Endothelial cell of umbilical vein (primary cell): ENCODE measurements at regions not wholly inside any gene's neighbourhood (a gene's known extent, or its start where the extent isn't known, plus 50 kb on each side); places are given as distances from the start of the nearest gene placed in this dataset.

Experiments used
- BruUV-seq: library from RNA; stranded (reverse); fragments of 400-500 nt; replicated peaks from 2 replicates; lab custom pipeline; 2021; lab: Mats Ljungman, UMichigan
- CTCF ChIA-PET: fragments of 300-600, 350-600 bp; sonication (Branson Sonifier 250); formaldehyde crosslinking; loops from one replicate; lab custom pipeline; 2021; ENCODE audit warnings: antibody characterized with exemption, inconsistent platforms; lab: Charles Lee
- POLR2A ChIA-PET: fragments of 300-600, 350-600 bp; sonication (Branson Sonifier 250); formaldehyde crosslinking; loops from one replicate; lab custom pipeline; 2021; ENCODE audit warnings: antibody characterized with exemption, inconsistent platforms; lab: Charles Lee
- DNase-seq: peaks from one replicate; pipeline ENCODE4 v3.0.0-alpha.2; 2011; ENCODE audit warnings: low read depth, low spot score
- FAIRE-seq: peaks from 2 replicates; lab custom pipeline; 2011; peaks lifted over from hg19 to GRCh38; lab: Jason Lieb, UNC
- H2AFZ ChIP-seq: 2 replicates; pipeline ENCODE4 v1.6.0; 2012; ENCODE audit warnings: low read depth, low read length, control low read depth, inconsistent platforms
- H3K27ac ChIP-seq: 2 replicates; pipeline ENCODE4 v1.5.1; 2011; ENCODE audit warnings: low read depth, mild to moderate bottlenecking, control low read depth, low read length, moderate library complexity; ENCODE audit not compliant: insufficient read depth
- H3K27me3 ChIP-seq, 2 experiments: 2 replicates each; pipeline versions ENCODE4 v1.6.0 to v1.6.1; 2011; ENCODE audit warnings: low read length in 2 of 2, mixed read lengths in 1 of 2; ENCODE audit not compliant: control insufficient read depth in 2 of 2, insufficient read depth in 2 of 2
- H3K36me3 ChIP-seq, 2 experiments: 2 replicates in 1 of 2; 3 replicates in 1 of 2; pipeline ENCODE4 v1.5.1; 2011; ENCODE audit warnings: low read length in 2 of 2, mild to moderate bottlenecking in 1 of 2, moderate library complexity in 1 of 2; ENCODE audit not compliant: control insufficient read depth in 2 of 2, insufficient read depth in 2 of 2; ENCODE audit errors: extremely low read depth in 1 of 2
- H3K4me1 ChIP-seq: 3 replicates; pipeline ENCODE4 v1.5.1; 2011; ENCODE audit warnings: mild to moderate bottlenecking, low read length; ENCODE audit not compliant: control insufficient read depth, insufficient read depth; ENCODE audit errors: extremely low read depth
- H3K4me2 ChIP-seq: 2 replicates; pipeline ENCODE4 v1.6.1; 2011; ENCODE audit warnings: low read length, control low read depth, mixed read lengths; ENCODE audit not compliant: insufficient read depth
- H3K4me3 ChIP-seq, 3 experiments: fragments of 200-600 bp in 1 of 3; sonication (generic), shearing (Covaris generic) in 1 of 3; replicated peaks in 1 of 3; 2 replicates each; pipeline ENCODE4 v1.5.1; 2011 to 2016; ENCODE audit warnings: control low read depth in 3 of 3, low read length in 3 of 3, mild to moderate bottlenecking in 2 of 3, inconsistent platforms in 1 of 3, low read depth in 1 of 3, moderate library complexity in 1 of 3; ENCODE audit not compliant: insufficient read depth in 1 of 3
- H3K79me2 ChIP-seq: 2 replicates; pipeline ENCODE4 v1.6.0; 2012; ENCODE audit warnings: low read length, inconsistent platforms; ENCODE audit not compliant: control insufficient read depth, insufficient read depth
- H3K9ac ChIP-seq: replicated peaks from 2 replicates; pipeline ENCODE3; 2011; ENCODE audit warnings: low read length, control low read depth; ENCODE audit not compliant: insufficient read depth; ENCODE audit errors: extremely low read depth
- H3K9me1 ChIP-seq: replicated peaks from 3 replicates; pipeline ENCODE4 v1.6.0; 2011; ENCODE audit warnings: mild to moderate bottlenecking, low read length; ENCODE audit not compliant: control insufficient read depth, insufficient read depth; ENCODE audit errors: extremely low read depth
- H3K9me3 ChIP-seq: replicated peaks from 2 replicates; pipeline ENCODE4 v1.5.1; 2012; ENCODE audit warnings: low read length, inconsistent platforms; ENCODE audit not compliant: control insufficient read depth, insufficient read depth
- H4K20me1 ChIP-seq: replicated peaks from 2 replicates; pipeline ENCODE3; 2011; ENCODE audit warnings: mild to moderate bottlenecking, low read length; ENCODE audit not compliant: control insufficient read depth, insufficient read depth; ENCODE audit errors: extremely low read depth
- CTCF ChIP-seq, 2 donors: IDR thresholded peaks; 1 replicate in 1 of 2; 2 replicates in 1 of 2; pipeline ENCODE4 v1.5.1; 2011; ENCODE audit warnings: low read length in 2 of 2, mild to moderate bottlenecking in 2 of 2, moderate library complexity in 2 of 2, control low read depth in 1 of 2, inconsistent platforms in 1 of 2, low read depth in 1 of 2; ENCODE audit not compliant: insufficient read depth in 1 of 2; ENCODE audit errors: extremely low read depth in 1 of 2
- EZH2 ChIP-seq: IDR thresholded peaks from 2 replicates; pipeline ENCODE4 v1.6.1; 2012; ENCODE audit warnings: borderline replicate concordance, low read depth, mild to moderate bottlenecking, moderate library complexity, low read length, inconsistent platforms; ENCODE audit not compliant: severe bottlenecking
- FOS ChIP-seq: IDR thresholded peaks from 2 replicates; pipeline ENCODE4 v1.6.1; 2011; ENCODE audit warnings: mild to moderate bottlenecking, low read length, moderate library complexity, borderline replicate concordance; ENCODE audit not compliant: insufficient read depth
- GATA2 ChIP-seq: IDR thresholded peaks from 2 replicates; pipeline ENCODE4 v1.7.0; 2011; ENCODE audit warnings: low read depth, mild to moderate bottlenecking, moderate library complexity, mixed read lengths, low read length; ENCODE audit not compliant: insufficient read length, insufficient read depth
- JUN ChIP-seq: IDR thresholded peaks from 2 replicates; pipeline ENCODE4 v1.6.1; 2011; ENCODE audit warnings: borderline replicate concordance, low read depth; ENCODE audit not compliant: insufficient read length, insufficient read depth
- MAX ChIP-seq: IDR thresholded peaks from 2 replicates; pipeline ENCODE4 v1.6.1; 2011; ENCODE audit not compliant: insufficient read depth, insufficient read length
- MYC ChIP-seq: IDR thresholded peaks from one replicate; pipeline ENCODE4 v1.6.1; 2011; ENCODE audit warnings: mild to moderate bottlenecking, low read depth, low read length
- POLR2A ChIP-seq: IDR thresholded peaks from 2 replicates; pipeline ENCODE4 v1.6.1; 2012; ENCODE audit warnings: low read depth, mild to moderate bottlenecking, control low read depth, low read length
- POLR2AphosphoS5 ChIP-seq: IDR thresholded peaks from 2 replicates; pipeline ENCODE4 v1.6.1; 2012; ENCODE audit warnings: low read depth, mild to moderate bottlenecking, control low read depth, low read length, moderate library complexity; ENCODE audit not compliant: insufficient read depth
- dilution Hi-C: fragments of 300-500 bp; cut with MboI; formaldehyde crosslinking; loops from one replicate; pipeline ENCODE4 v1.15.0; 2019; ENCODE audit warnings: low sequenced_read_pairs; ENCODE audit not compliant: extremely low pct_ligation_motif_present
- intact Hi-C: fragments of 100-400 bp; cut with micrococcal nuclease; formaldehyde crosslinking; loops from one replicate; pipeline ENCODE4 v1.10.0; 2022

GRCh38 chr6:71226151-71226550 lies 62.5 kb upstream of the OGFRL1 start:
- no peak for FAIRE-seq
- dilution Hi-C loops, result no loop called here

More at GRCh38 chr6:71226151-71226550, 62.5 kb upstream of the OGFRL1 start:
- BruUV-seq, result no TSS peak
- POLR2A ChIA-PET, result no interaction called here
- DNase-seq, result no peak
- CTCF ChIA-PET, result interaction anchor here (0.7 kb wide), 1 partner anchor 62 kb away, joined by 5 read pairs; the partner anchor contains the start of gene OGFRL1
- Histone ChIP-seq H3K9me1 (no peaks in the 10 kb centered on the region), H3K27me3 (no peaks in the 10 kb centered on the region), H3K4me2 (no peak overlapping the region), H3K36me3 (no peaks in the 10 kb centered on the region), H3K27ac (no peak overlapping the region), H3K4me3 (no peak overlapping the region), H4K20me1 (no peaks in the 10 kb centered on the region), H3K4me1 (peaks cover 15% of the 10 kb centered on the region), H3K9me3 (no peaks in the 10 kb centered on the region), H3K79me2 (no peaks in the 10 kb centered on the region), H3K9ac (no peak overlapping the region), H2AFZ (no peak overlapping the region)
- intact Hi-C loops, result no loop called here
- TF ChIP-seq CTCF (IDR thresholded peaks at IDR 0.05; ENCODE audit: extremely low read depth in 1 of 2, insufficient read depth in 1 of 2, low read depth in 1 of 2, low read length in 2 of 2) (no peak), FOS (no peak), GATA2 (no peak), JUN (no peak), MAX (no peak), EZH2 (no peak), MYC (no peak), POLR2A (no peak), POLR2AphosphoS5 (no peak)
